ENCODE measurements at regions not wholly inside any gene's neighbourhood (a gene's known extent, or its start where the extent isn't known, plus 50 kb on each side); places are given as distances from the start of the nearest gene placed in this dataset.
"Not testable (repeated sequence)": the region's sequence is repeated elsewhere in the genome, so short reads cannot be mapped to it uniquely, and the experiment has no call there.

DNA sequence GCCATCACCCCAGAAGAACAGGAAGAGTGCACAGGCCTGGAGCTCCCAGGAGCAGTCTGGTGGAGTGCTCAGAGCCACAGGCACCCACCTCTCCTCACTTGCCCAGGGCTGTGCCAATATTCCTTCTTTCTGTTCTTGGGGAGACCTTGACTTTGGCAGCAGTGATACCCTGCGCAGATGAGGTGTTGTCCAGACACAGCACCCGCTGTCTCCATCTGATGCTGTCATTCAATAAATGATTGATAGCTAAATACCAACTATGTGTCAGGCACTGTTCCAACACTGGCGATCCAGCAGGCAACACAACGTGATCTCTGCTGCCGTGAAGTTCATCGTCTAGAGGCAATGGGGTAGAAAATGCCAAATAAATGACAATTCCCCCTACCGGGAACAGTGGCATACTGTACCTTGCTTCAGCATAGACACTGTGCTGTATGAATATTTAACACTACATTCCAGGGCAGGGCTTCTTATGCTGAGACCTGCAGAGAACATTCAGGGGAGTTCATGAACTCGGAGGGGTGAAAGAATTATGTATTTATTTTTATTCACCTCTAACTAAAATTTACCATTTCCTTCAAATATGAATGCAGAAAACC, 320.5 kb upstream of the NCKAP5 start:
- DNase-seq (ENCODE audit: low read depth), result no peak
- peaks cover 14% of the 10 kb centered on the region for H3K27me3 ChIP-seq (replicated peaks; ENCODE audit: control insufficient read depth, insufficient read depth, low read length)
- peaks cover 7% of the 10 kb centered on the region for H3K9me3 ChIP-seq (ENCODE audit: control insufficient read depth, low read length)
- H3K9ac ChIP-seq (ENCODE audit: low read length), result no peak overlapping the region
- H3K36me3 ChIP-seq (ENCODE audit: control insufficient read depth, insufficient read depth, low read length, severe bottlenecking), result no peaks in the 10 kb centered on the region
- H3K4me3 ChIP-seq (ENCODE audit: low read length), result no peak overlapping the region
- H3K4me1 ChIP-seq (ENCODE audit: control insufficient read depth, insufficient read depth, low read length), result peaks cover 8% of the 10 kb centered on the region

DNA sequence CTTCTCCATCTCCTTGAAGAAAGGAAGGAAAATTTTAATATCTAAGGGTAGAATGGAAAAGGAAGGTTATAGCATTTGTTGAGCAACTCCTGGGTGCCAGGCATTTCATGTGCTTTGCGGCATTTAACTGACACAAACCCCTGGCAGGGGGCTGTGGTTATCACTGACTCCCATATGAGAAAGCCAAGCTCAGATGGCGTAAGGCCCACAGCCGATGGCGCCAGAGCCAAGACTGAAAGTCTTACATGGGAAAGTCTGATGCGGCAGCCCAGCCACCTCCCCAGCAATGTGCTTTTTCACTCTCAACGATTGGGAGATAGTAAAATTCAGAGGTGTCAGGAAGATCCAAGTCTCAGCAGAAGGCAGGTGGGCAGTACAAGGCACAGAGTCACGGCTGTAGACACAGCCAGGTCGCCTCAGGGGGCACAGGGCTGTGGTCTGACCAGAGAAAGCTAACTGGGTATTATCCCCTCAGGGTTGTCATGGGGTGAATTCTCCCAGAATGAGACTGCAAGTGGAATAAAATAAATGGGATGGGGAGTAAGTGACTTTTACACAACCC, 324.2 kb upstream of the NCKAP5 start:
- DNase-seq (ENCODE audit: low read depth), result no peak
- peaks cover 9% of the 10 kb centered on the region for H3K27me3 ChIP-seq (replicated peaks; ENCODE audit: control insufficient read depth, insufficient read depth, low read length)
- no peaks in the 10 kb centered on the region for H3K36me3 ChIP-seq (ENCODE audit: control insufficient read depth, insufficient read depth, low read length, severe bottlenecking)
- H3K9me3 ChIP-seq (ENCODE audit: control insufficient read depth, low read length), result peaks cover 20% of the 10 kb centered on the region
- peaks cover under 1% of the 10 kb centered on the region for H3K4me1 ChIP-seq (ENCODE audit: control insufficient read depth, insufficient read depth, low read length)
- no peak overlapping the region for H3K4me3 ChIP-seq (ENCODE audit: low read length)
- H3K9ac ChIP-seq (ENCODE audit: low read length), result no peak overlapping the region

DNA sequence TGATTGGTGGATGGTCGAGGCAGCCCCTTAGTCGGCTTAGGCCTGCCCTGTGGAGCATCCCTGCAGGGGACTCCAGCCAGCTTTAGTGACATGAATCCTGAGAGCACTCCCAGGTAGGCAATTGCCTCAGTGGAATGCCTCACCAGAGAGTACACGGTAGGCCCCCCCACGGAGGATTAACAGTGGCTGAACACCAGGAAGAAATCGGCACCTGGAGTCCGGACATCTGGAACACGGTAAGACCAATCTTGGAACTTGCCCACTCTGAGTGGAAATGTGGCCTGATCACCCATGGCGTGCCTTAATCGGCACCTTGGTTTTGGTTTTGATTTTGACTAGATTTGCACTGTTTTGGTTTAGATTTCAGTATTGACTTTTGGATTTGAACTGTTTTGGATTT, 326.2 kb upstream of the NCKAP5 start:
- H3K9ac ChIP-seq (ENCODE audit: low read length), result no peak overlapping the region
- no peaks in the 10 kb centered on the region for H3K36me3 ChIP-seq (ENCODE audit: control insufficient read depth, insufficient read depth, low read length, severe bottlenecking)
- H3K4me3 ChIP-seq (ENCODE audit: low read length), result no peak overlapping the region
- no peak for DNase-seq (ENCODE audit: low read depth)
- H3K9me3 ChIP-seq (ENCODE audit: control insufficient read depth, low read length), result peaks cover 20% of the 10 kb centered on the region
- peaks cover 10% of the 10 kb centered on the region for H3K27me3 ChIP-seq (replicated peaks; ENCODE audit: control insufficient read depth, insufficient read depth, low read length)
- H3K4me1 ChIP-seq (ENCODE audit: control insufficient read depth, insufficient read depth, low read length), result no peaks in the 10 kb centered on the region

DNA sequence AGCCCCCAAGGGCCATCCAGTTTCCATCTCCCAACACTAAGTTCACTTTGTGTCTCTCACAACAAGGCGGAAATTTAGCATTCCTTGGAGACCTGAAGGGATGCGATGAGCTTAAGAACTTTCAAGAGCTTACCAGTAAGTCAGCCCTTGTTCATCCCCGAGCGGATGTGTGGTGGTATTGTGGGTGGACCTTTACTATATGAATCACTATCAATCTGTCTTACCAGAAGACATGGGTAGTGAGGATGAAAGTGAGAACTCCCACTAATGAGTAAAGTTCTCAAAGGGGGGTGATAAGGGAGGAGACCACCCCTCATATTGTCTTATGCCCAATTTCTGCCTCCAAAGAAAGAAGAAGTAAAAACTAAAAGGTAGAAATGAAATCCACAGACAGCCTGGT, 329.6 kb upstream of the NCKAP5 start:
- Histone ChIP-seq H3K27me3 (replicated peaks; ENCODE audit: control insufficient read depth, insufficient read depth, low read length) (peaks cover 28% of the 10 kb centered on the region), H3K9me3 (ENCODE audit: control insufficient read depth, low read length) (peaks cover 20% of the 10 kb centered on the region)
- H3K4me1 ChIP-seq (ENCODE audit: control insufficient read depth, insufficient read depth, low read length); H3K4me3 ChIP-seq (ENCODE audit: low read length); H3K9ac ChIP-seq (ENCODE audit: low read length); DNase-seq (ENCODE audit: low read depth); H3K36me3 ChIP-seq (ENCODE audit: control insufficient read depth, insufficient read depth, low read length, severe bottlenecking): not testable (repeated sequence)

DNA sequence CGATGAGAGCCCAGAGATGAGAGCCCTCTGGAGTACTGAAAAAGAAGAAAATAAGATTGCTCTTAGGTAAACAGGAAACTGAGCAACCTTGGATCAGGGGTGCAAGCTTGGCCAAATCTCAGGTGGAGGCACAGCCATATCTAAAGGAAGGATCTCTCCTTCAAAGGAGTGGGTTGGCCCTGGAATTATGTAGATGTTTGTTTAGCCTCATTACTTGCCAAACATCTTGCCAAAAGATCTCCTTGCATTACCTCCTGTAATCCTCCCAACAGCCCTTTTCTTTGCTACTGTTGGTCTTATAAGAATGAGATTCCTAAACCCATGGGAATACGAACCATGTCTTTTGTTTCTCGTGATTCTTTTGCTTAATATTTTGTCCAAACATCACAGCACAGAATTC, 332.6 kb upstream of the NCKAP5 start:
- H3K4me1 ChIP-seq (ENCODE audit: control insufficient read depth, insufficient read depth, low read length), result no peaks in the 10 kb centered on the region
- no peak for DNase-seq (ENCODE audit: low read depth)
- H3K9ac ChIP-seq (ENCODE audit: low read length), result no peak overlapping the region
- no peaks in the 10 kb centered on the region for H3K36me3 ChIP-seq (ENCODE audit: control insufficient read depth, insufficient read depth, low read length, severe bottlenecking)
- no peaks in the 10 kb centered on the region for H3K9me3 ChIP-seq (ENCODE audit: control insufficient read depth, low read length)
- H3K27me3 ChIP-seq (replicated peaks; ENCODE audit: control insufficient read depth, insufficient read depth, low read length), result peaks cover 21% of the 10 kb centered on the region
- no peak overlapping the region for H3K4me3 ChIP-seq (ENCODE audit: low read length)

DNA sequence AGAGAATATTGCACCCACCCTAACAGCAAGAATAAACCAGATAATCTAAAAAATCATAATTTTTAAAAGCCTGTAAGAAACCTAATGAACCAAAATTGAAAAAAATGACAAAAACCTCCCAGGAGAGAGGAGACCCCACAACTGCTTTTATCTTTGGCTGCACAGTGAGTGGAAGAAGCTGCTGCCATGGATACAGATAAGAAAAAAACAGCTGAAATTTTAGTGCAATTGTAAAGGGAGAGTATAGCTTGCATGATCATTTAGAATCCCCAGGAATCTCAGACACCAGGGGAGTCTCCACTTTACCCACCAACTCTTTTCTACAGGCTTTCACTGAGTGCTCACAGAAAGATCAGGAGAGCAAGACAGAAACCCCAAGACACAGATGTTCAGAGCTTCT, 338.1 kb upstream of the NCKAP5 start:
- Histone ChIP-seq H3K27me3 (replicated peaks; ENCODE audit: control insufficient read depth, insufficient read depth, low read length) (peaks cover 15% of the 10 kb centered on the region), H3K36me3 (ENCODE audit: control insufficient read depth, insufficient read depth, low read length, severe bottlenecking) (no peaks in the 10 kb centered on the region), H3K4me1 (ENCODE audit: control insufficient read depth, insufficient read depth, low read length) (no peaks in the 10 kb centered on the region), H3K9ac (ENCODE audit: low read length) (no peak overlapping the region), H3K9me3 (ENCODE audit: control insufficient read depth, low read length) (no peaks in the 10 kb centered on the region), H3K4me3 (ENCODE audit: low read length) (no peak overlapping the region)
- no peak for DNase-seq (ENCODE audit: low read depth)

DNA sequence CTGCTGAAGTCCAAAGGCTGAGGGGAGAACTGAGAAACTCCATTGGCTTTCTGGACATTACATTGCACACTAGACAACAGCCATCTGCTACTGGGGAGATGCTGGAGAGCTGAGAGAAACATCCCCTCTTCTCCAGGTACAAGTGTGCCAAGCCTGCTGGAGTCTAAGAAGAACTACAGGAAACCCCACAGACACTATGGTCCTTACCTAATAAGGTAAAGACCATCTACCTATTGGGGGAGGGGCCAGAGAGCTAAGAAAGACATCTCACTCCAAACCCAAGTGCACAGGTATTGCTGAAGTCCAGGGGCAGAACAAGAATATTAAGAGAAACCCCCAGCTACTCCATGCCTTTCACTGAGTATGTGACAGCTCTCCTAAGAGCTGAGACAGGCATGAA, 338.7 kb upstream of the NCKAP5 start:
- Histone ChIP-seq H3K4me3 (ENCODE audit: low read length) (no peak overlapping the region), H3K36me3 (ENCODE audit: control insufficient read depth, insufficient read depth, low read length, severe bottlenecking) (no peaks in the 10 kb centered on the region)
- DNase-seq (ENCODE audit: low read depth), result no peak

DNA sequence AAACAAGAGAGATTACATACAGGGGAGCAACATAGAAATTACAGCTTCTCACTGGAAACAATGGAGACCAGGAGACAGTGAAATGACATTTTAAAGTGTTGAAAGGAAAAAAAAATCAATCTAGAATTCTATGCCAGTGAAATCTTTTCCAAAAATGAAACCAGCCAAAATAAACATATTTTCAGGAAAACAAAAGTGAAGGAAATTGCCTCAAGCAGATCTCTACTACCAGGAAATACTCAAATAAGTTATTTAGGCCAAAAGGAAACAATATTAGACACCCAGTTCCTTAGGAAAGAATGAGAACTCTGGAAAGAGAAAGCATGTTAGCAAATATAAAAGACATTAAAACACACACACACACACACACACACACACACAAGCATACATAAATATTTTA, 339.9 kb upstream of the NCKAP5 start:
- no peak for DNase-seq (ENCODE audit: low read depth)
- Histone ChIP-seq H3K4me3 (ENCODE audit: low read length) (no peak overlapping the region), H3K36me3 (ENCODE audit: control insufficient read depth, insufficient read depth, low read length, severe bottlenecking) (no peaks in the 10 kb centered on the region), H3K4me1 (ENCODE audit: control insufficient read depth, insufficient read depth, low read length) (no peaks in the 10 kb centered on the region), H3K27me3 (replicated peaks; ENCODE audit: control insufficient read depth, insufficient read depth, low read length) (peaks cover 6% of the 10 kb centered on the region), H3K9me3 (ENCODE audit: control insufficient read depth, low read length) (no peaks in the 10 kb centered on the region), H3K9ac (ENCODE audit: low read length) (no peak overlapping the region)

More for the DNA sequence above, 338.7 kb upstream of the NCKAP5 start:
- H3K4me1 ChIP-seq (ENCODE audit: control insufficient read depth, insufficient read depth, low read length), result no peaks in the 10 kb centered on the region
- no peak overlapping the region for H3K9ac ChIP-seq (ENCODE audit: low read length)
- H3K27me3 ChIP-seq (replicated peaks; ENCODE audit: control insufficient read depth, insufficient read depth, low read length), result peaks cover 15% of the 10 kb centered on the region
- H3K9me3 ChIP-seq (ENCODE audit: control insufficient read depth, low read length), result no peaks in the 10 kb centered on the region

DNA sequence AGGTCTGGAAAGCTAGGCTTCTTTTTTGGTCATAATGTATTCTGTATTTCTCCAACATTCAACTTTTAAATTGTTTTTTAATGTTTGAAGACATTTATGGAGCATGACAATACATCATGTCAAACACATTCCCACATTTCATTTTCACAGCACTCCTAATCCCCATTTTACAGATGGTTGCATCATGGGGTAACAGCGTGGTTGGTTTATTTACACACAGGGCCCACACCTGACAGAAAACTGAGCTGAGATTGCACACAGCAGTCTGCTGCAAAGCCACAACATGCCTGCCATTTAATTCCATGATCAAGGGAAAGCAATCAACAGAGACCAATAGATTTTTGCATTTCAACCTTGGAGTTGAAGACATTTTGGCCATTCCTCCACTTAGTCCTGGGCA, 335.7 kb upstream of the MGAT5 start:
- no peaks in the 10 kb centered on the region for H3K36me3 ChIP-seq (ENCODE audit: control insufficient read depth, insufficient read depth, low read length, severe bottlenecking)
- DNase-seq (ENCODE audit: low read depth), result no peak
- no peaks in the 10 kb centered on the region for H3K9me3 ChIP-seq (ENCODE audit: control insufficient read depth, low read length)
- no peaks in the 10 kb centered on the region for H3K27me3 ChIP-seq (replicated peaks; ENCODE audit: control insufficient read depth, insufficient read depth, low read length)
- H3K4me3 ChIP-seq (ENCODE audit: low read length), result no peak overlapping the region
- no peaks in the 10 kb centered on the region for H3K4me1 ChIP-seq (ENCODE audit: control insufficient read depth, insufficient read depth, low read length)
- H3K9ac ChIP-seq (ENCODE audit: low read length), result no peak overlapping the region

DNA sequence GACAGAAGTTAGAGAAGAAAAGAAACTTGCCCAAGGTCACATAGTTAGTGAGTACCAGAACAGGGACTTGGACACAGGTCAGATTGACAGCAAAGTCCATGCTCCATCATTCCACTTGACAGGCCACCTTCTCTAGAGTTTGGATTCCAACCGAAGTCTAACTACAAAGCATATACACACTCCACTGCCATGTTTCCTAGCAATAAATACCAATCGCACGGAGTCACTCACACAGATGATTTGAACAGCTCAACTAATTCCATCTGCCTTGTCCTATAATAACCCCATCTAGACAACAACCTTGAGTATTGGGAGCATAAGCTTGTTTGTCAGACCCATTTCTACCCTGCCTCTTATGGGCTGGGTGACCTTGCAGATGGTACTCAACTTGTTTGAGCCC, 334.6 kb upstream of the MGAT5 start:
- no peaks in the 10 kb centered on the region for H3K9me3 ChIP-seq (ENCODE audit: control insufficient read depth, low read length)
- H3K9ac ChIP-seq (ENCODE audit: low read length), result no peak overlapping the region
- no peaks in the 10 kb centered on the region for H3K36me3 ChIP-seq (ENCODE audit: control insufficient read depth, insufficient read depth, low read length, severe bottlenecking)
- no peaks in the 10 kb centered on the region for H3K27me3 ChIP-seq (replicated peaks; ENCODE audit: control insufficient read depth, insufficient read depth, low read length)
- no peak for DNase-seq (ENCODE audit: low read depth)
- no peaks in the 10 kb centered on the region for H3K4me1 ChIP-seq (ENCODE audit: control insufficient read depth, insufficient read depth, low read length)
- no peak overlapping the region for H3K4me3 ChIP-seq (ENCODE audit: low read length)

DNA sequence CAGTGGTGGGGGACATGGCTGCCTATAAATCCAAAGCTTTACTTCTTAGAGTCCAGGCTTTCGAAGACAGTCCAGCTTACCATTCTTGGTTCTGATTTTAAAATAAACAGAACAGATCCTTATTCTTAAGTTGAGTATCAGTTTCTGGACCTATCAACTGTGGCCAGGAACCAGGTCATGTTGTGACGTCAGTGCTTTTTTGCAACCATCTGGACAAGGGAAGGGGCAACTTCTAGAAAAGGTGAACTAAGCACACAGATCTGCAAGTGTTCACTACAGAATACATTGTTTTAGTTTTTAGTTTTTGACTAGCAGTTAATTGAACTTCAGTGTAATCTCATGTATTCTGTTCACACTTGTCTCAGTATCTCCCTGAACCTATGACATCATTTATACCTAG, 326.0 kb upstream of the MGAT5 start:
- DNase-seq (ENCODE audit: low read depth), result no peak
- H3K36me3 ChIP-seq (ENCODE audit: control insufficient read depth, insufficient read depth, low read length, severe bottlenecking), result no peaks in the 10 kb centered on the region
- no peak overlapping the region for H3K9ac ChIP-seq (ENCODE audit: low read length)
- no peaks in the 10 kb centered on the region for H3K9me3 ChIP-seq (ENCODE audit: control insufficient read depth, low read length)
- peaks cover 7% of the 10 kb centered on the region for H3K27me3 ChIP-seq (replicated peaks; ENCODE audit: control insufficient read depth, insufficient read depth, low read length)
- H3K4me1 ChIP-seq (ENCODE audit: control insufficient read depth, insufficient read depth, low read length), result no peaks in the 10 kb centered on the region
- H3K4me3 ChIP-seq (ENCODE audit: low read length), result no peak overlapping the region

DNA sequence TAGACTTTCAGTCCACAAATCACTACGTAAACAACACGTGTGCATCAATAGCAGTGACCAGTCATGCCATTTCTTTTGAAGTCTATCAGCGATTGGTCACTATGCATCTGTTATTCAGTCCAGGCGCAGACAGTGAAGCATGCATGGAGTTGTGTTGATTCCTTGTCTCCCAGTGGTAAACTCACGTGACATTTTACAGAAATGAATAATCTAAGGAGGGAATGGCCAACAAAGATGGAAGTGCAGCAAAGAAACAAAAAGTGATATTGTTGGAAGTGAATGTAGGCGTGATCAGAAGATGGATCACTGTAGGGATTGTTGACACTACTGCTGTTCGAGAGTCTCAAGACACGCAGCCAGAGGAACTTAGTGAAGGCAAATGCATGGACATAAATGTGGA, 317.8 kb upstream of the MGAT5 start:
- Histone ChIP-seq H3K4me3 (ENCODE audit: low read length) (no peak overlapping the region), H3K9ac (ENCODE audit: low read length) (no peak overlapping the region), H3K36me3 (ENCODE audit: control insufficient read depth, insufficient read depth, low read length, severe bottlenecking) (no peaks in the 10 kb centered on the region), H3K27me3 (replicated peaks; ENCODE audit: control insufficient read depth, insufficient read depth, low read length) (no peaks in the 10 kb centered on the region), H3K9me3 (ENCODE audit: control insufficient read depth, low read length) (no peaks in the 10 kb centered on the region), H3K4me1 (ENCODE audit: control insufficient read depth, insufficient read depth, low read length) (peaks cover 14% of the 10 kb centered on the region)
- no peak for DNase-seq (ENCODE audit: low read depth)

Data from adipocyte (in vitro differentiated cells).